ENCODE measurements at regions not wholly inside any gene's neighbourhood (a gene's known extent, or its start where the extent isn't known, plus 50 kb on each side); places are given as distances from the start of the nearest gene placed in this dataset.

DNA sequence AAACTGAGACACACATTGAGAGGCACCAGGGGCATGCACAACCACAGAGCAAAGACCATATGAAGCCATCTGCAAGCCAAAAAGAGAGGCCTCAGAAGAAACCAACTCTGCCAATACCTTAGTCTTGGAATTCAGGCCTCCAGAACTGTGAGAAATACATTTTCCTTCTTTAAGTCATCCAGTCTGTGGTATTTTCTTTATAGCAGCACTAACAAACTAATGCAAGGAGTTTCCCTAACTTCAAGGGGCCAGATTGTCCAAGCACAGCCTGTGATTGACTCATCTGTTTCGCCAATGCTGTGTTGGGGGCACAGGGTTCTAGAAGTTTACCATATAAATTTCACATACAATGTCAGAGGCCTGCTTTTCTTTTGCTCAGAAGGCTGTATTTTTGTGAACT, 364.6 kb downstream of the GJA1 start:
- TF ChIP-seq CTCF (IDR thresholded peaks at IDR 0.05; ENCODE audit: poor library complexity, severe bottlenecking) (no peak), MXI1 (conservative IDR thresholded peaks at IDR 0.05; ENCODE audit: poor library complexity, severe bottlenecking) (no peak)
